IPS DF 19.7 (cell line): ENCODE measurements at regions not wholly inside any gene's neighbourhood (a gene's known extent, or its start where the extent isn't known, plus 50 kb on each side); places are given as distances from the start of the nearest gene placed in this dataset.

Experiments
- DNase-seq: peaks from one replicate; pipeline ENCODE4 v3.0.0-alpha.2; 2013; ENCODE audit warnings: low read depth, low spot score

DNA sequence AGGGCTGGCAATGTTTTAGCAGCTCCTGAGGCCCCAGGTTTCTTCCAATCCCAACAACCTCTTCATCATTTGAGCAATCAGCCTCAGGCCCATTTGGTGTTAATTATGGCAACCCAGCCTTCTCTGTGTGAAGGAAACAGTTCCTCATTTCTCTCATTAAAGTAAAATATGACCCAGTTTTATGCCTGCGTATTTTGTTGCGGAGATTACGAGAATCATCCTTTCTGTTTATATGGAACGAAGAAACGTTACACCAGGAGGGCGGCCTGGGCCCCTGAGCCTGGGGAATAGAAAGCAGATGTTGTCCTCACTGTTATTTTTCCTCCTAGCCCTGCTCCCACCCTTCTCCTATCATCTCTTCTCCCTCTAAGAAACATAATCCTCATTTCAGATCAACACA, 332.2 kb upstream of the USP24 start:
- DNase-seq: no peak

DNA sequence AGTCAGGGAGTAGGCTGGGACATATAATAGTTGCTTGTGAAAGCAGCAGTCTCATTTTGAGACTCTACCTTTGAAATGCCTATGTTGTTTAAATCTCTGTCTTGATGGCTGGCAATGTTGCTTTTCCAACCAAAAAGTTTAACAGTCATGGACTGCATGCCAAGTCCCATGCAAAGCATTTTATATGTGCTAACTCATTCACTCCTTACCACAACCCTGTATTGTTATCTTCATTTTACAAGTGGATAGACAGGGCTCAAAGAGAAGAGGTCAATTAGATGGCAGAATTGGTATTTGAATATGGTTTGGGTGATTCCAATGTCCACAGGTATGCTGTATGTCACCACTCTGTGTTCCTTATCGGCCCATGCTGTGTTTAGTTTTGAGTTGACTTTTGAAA, 331.4 kb upstream of the USP24 start:
- no peak for DNase-seq

DNA sequence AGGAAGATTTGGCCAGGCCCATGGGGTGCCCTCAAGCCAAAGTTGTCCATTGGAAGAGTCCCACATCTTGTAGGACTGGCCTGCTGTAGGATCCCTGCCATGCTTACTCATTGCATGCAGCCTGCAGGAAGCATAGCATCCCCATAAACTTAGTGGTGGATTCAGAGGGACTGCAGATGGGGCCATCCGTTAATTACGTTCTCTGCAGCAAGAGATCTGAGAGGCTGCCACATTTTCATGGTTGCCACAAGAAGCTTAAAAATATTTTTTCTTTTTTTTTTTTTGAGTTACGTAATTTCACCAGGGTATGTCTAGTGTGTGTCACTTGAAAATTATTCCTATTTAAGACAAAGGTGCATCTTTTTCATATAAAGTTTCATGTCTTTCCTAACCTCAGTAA, 329.7 kb upstream of the USP24 start:
- DNase-seq: no peak

DNA sequence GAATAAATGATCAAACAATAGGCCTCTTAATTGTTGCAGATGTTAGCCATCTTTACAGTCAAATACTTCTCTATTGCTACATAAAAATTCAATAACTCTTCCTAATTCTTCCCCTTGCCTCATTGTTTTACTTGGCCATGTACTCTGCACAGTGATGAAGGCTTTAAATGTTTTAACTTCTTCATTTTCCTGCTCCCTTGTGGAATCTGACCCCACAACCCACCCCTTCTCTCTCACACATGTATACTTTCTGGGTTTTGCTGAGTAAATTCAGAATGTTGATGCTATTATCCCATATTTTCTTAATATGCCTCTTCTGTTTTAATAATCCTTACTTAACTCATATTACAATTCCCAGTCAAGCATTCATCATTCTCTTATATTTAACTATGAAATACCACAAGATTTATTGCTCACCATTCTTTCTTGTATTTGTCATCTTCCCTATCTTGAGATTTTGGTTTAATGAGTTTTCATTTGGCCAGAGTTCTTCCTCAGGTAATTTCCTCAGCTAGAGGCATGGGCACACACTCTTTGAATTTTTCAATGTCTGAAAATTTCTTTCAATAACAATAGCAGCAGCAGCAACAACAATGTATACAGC, 327.8 kb upstream of the USP24 start:
- no peak for DNase-seq

DNA sequence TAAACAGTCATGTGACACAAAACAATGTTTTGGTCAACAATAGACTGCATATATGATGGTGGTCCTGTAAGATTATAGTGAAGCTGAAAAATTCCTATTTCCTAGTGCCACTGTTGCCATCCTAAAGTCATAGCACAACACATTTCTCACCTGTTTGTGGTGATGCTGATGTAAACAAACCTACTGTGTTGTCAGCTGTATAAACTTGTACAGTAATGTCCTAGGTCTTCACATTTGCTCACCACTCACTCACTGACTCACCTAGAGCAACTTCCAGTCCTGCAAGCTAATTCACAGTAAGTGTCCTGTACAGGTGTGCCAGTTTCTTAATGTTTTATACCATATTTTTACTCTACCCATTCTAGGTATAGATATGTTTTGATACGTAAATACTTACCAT, 326.1 kb upstream of the USP24 start:
- DNase-seq: no peak

DNA sequence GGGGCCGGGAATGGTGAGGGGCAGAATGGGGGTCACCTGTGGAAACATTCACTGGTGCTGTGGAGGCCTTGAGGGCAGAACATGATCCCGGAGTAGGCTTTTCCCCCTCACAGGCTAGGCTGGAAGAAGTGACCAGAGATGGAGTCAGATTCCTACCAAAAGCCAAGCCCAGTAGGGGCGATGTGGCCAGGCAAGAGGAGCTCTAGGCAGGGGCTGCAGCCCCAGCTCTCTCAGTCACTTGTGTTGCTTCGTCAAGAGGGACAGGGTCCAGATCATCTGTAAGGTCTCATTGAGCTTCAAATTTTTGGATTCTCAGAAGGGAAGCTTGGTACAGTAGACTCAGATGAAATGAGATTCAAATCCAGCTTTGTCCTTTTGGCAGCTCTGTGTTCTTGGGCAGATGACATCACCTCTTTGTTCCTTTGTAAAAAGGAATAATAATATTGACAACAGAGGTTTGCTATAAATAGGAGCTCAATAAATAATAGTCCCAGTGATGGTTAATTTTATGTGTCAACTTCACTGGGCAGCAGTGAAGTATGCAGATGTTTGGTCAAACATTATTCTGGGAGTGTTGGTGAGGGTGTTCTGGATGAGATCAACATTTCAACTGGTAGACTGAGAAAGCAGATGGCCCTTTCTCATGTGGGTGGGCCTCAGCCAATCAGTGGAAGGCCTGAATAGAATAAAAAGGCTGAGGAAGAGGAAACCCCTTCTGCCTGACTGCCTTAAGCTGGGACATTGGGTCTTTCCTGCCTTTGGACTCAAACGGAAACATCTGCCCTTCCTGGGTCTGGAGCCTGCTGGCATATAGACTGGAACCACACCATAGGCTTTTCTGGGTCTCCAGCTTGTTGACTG, 324.7 kb upstream of the USP24 start:
- no peak for DNase-seq

DNA sequence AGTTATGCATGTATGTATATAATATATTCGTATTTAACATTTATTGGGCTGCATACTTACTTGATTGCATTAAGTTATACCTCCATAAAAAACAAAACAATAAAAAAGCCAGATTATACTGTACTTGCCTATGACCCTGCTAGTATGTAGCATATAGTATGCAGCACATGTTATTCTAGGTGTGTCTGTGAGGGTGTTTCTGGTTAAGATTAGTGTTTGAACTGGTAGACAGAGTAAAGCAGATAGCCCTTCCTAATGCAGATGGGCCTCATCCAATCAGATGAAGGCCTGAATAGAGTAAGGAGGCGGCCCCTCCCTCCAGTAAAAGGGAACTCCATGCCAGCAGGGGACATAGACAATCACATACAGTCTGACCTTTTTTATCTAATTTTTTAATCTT, 323.3 kb upstream of the USP24 start:
- no peak for DNase-seq

DNA sequence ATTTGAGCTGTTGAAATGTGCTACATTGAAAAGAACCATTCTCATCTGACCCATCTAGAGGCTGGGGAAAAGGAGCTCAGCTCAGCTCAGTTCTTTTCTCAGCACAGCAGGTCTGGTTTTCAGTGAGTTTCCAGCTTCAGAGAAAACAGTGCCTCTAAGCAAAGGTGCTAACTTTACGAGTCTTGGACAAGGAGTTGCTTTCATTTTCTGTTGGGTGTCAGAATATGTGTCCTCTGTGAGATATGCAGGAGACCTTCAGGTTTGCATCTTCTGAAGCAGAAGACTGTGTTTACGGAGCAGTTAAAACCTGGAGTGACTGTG, 321.3 kb upstream of the USP24 start:
- no peak for DNase-seq

DNA sequence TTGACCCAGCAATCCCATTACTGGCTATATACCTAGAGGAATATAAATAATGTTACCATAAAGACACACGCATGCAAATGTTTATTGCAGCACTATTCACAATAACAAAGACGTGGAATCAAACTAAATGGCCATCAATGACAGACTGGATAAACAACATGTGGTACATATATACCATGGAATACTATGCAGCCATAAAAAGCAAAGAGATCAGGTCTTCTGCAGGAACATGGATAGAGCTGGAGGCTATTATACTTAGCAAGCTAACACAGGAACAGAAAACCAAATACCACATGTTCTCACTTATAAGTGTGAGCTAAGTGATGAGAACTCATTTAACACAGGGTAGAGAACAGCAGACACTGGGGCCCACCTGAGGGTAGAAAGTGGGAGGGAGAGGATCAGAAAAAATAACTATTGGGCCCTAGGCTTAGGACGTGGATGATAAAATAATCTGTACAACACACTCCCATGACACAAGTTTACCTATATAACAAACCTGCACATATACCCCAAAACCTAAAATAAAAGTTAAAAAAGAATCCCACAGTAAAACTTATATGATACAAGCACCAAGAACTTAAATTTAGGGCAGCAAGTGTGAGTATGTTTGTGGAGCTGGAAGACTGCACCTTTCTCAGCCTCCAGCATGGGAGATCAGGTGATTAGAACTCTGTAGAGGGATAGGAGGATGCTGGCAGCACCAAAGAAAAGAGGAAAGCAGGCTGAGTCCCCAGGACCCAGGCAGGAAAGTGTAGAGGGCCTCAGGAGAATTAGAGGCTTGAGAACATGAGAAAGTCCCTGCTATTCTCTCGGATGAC, 320.8 kb upstream of the USP24 start:
- DNase-seq: no peak

DNA sequence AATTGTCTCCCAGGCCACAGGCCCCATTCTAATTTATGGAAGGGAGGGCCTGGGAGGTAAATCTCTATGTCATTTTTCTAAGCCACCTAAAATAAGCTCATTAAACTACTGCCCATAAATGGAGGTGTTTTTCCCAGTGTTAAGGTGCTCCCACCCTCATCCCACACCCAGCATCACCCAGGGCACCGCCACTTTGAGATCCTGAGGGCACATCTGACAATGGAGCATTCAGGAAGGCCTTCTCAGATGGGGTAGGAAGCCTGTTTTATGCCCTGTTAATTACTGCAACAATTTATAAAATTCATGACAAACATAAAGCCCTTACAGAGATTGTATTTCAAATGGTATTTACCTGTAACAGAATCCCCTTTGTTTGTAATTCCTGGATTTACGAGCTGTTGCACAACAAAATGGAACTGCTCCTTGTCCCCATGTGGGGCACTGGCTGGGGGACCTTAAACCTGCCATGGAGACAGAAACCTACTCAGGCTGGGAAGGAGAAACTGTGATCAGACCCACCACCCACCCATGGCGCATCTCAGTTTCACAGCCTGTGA, 319.5 kb upstream of the USP24 start:
- DNase-seq: no peak

DNA sequence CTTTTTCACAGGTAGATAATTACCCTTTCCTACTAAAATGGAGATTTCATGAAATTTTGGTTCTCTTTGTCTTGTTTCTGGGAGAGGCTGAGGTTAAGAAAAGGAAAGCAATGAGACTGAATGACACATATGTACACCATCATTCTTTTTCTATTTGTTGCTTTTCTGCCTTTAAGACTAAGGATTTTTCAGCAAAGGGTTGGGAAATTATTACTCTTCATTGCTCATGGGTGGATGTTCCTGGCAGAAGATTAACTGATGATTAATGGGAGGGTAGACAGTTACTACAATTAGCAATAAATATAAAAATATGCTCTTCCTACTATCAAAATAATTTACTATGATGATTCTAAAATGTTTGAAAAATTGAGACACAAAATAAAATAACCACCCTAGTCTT, 316.5 kb upstream of the USP24 start:
- DNase-seq: no peak

DNA sequence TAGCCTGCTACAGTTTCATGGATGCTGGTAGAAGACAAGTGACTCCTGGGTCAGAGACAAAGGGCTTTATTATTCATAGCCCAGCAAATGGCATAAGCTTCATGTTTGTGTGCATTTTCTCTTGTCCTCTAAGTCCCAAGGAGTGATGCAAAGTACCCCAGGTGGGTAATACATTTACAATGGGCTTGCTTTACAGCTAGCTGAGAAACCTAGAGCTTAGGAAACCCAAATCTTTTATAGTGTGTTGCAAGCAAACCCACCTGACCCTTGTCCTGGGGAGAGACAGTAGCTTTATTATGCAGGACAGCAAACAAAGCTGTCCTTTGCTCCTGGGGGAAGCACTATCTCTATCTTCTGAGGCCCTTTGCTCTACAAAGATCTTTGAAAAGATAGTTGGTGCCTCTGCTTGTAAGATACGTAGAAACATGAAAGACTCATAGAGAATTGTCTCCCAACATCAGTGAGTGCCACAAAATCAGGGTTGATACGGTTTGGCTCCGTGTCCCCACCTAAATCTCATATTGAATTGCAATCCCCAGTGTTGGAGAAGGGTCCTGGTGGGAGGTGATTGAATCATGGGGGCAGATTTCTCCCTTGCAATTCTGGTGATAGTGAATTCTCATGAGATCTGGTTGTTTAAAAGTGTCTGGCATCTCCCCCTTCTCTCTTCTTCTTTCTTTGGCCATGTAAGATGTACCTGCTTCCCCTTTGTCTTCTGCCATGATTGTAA, 315.8 kb upstream of the USP24 start:
- DNase-seq: no peak

DNA sequence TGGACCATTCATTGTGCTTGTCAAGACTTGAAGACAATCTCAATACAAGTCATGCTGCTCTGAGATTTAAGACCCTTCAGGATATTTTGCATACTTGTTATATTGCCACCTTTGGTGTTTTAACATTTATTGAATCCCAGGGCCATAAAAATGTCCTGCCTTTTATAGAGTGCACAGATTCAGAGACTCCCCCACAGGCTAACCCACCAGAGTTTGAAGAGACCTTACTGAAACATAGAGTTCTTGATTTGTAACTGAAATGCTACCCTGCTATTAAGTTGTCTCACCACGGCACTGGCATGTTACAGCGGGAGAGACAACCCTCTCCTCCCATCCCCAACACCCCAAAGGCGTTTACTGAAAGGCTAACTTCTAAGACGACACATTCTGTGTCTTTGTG, 313.9 kb upstream of the USP24 start:
- no peak for DNase-seq

DNA sequence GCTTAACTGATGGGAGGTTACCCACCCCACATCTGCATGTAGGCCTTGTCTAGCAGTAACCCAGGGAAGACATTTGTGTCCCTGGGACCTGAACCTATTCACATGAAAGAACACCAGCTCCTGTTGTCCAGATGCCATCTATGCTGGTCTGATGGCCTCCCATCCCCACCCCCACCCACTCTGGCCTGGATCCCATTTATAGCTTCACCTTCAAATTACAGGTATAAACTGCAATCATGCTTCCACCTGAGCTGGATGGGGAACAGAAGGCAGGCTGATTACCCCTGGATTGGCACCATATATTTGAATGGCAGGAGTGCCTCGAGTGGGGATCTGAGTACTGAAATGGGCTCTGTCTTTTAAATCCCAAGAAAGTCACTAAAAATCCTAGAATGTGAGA, 312.7 kb upstream of the USP24 start:
- DNase-seq: no peak

DNA sequence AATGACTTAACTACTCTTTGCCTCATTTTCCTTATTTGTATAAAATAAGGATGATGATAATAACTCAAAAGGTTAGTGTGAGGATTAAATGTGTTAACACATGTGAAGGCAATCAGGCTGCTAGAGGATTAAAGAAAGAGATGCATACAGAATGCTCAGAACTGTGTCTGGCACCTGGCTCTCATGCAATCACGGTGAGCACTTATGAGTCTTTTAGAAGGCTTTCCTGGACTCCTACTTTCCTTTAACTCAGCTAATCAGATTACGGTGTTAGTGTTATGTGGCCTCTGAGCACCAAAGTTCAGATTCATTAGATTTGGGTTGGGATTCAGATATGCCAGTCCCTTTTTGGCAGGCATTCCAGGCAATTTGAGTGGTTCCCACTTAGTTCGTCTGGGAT, 311.6 kb upstream of the USP24 start:
- no peak for DNase-seq

DNA sequence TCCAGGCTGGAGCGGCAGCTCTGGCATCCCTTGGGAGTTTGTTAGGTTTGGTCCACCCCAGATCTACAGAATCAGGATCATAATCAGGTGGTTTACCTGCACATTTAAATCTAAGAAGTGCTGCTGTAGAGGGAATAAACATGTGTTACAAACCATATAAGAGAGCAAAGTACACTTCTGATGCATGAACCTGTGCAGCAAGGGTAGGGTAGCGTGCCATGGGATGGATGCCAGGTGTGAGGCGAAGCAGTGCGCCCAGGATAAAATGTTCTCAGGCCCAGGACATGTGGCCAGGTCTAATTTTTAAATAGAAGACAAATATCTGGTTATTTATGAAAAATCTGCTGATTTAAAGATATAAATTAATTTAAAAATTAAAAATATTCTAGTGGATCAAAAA, 308.8 kb upstream of the USP24 start:
- no peak for DNase-seq

DNA sequence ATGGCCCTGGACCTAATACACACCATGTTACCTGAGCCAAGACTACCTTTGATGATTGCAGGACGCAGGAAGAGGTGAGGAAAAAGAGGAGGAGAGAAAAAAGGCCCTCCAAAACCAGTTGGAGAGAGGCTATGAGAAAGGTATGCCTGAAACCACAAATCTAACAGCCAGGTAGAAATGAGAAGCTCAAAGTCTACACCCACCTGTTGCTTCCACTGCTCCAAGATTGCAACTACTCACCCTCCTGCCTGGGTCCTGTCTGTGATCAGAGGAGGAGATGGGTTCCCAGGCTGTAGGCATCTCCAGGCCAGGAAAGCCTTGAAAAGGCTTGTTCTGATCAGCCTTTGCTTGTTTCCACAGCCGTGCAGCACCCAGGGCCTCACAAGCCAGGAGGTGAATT, 307.8 kb upstream of the USP24 start:
- no peak for DNase-seq

DNA sequence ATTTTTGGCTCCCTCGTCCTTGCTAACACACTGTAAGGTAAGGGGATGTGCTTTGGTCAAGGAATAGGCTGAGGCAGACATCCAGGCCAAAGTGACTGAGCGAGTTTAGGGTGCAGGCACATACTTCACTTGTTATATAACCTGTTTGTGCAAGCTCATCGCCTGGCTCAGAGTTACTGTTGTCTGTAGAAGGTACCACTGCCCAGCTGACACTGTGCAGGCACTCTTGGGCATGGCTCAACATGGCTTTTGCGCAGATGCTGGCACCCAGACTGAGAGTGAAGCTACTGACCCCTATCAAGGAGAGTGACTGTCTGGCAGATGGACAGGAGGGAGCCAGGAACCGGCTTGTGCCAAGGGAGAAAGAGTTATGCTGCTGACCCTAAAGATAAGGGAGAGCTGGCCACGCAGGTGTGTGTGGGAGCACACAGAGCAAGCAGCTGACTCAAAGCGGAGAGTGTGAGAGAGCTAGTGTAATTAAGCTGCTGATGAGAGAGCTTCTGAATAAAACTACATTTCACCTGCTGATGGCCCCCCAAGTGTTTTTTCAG, 307.3 kb upstream of the USP24 start:
- no peak for DNase-seq

DNA sequence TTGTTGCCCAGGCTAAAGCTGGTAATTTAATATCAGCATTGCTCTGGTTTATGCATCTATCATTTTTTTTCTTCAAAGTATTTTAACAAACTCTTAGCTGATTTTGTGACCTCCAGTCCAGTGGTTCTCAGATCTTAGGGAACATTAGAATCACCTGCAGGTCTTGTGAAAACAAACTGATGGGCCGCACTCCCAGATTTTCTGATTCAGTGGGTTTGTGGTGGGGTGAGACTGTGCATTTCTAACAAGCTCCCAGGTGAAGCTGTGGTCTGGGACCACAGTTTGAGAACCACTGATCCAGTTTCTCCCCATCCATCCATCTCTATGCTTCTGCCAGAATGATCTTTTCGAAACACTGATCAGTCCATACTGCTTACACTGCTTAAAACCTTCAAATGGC, 305.7 kb upstream of the USP24 start:
- no peak for DNase-seq

DNA sequence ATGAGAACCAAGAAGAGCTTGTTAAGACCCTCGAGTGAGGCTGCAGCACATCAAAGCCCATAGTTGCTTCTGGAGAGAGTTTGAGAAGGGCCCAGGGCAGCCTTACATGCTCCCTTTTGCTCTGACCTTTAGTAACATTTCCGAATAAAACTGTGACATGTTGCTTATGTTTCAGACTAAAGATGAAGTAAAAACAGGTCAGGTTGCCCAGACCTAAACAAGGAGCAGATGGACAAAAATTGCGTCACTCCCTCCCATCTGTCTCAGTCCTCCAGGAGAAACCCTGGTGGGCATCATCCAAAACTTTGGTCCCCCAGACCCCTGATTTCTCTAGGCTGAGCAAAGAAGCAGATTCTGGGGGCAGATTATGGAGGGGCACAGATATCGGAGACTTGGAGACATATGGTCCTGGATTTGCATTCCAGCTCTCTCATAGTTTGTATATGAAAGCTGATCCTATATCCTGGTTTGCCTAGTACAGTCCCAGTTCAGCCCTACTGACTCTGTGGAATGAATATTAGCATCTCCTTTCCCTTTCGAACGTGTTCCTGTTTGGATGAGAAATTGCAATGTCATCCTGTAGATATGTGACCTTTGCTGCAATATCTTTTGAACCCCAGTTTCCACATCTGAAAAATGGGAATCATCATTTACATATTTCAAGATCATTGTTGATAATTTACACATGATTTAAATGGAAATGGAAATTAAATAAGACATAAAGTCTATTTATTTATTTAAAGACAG, 304.9 kb upstream of the USP24 start:
- DNase-seq: no peak

DNA sequence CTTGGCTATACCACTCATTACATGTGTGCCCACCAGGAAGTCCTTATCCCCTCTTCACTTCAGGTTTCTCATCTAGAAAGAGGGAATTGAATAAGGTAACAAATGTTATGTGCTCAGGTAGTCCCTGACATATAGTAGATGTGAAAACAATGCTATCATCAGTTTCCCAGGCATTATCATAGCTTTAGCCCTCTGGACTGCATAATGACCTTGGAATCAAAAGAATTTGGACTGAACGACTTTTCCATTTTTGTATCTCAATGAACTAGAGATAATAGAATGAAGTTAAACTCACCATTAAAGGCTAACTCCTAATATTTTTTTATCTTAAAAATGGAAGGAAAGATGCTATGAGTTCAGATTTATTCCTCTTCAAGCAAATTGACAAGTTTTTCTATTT, 304.1 kb upstream of the USP24 start:
- no peak for DNase-seq
